OCI-LY7 (cell line): ENCODE measurements at regions not wholly inside any gene's neighbourhood (a gene's known extent, or its start where the extent isn't known, plus 50 kb on each side); places are given as distances from the start of the nearest gene placed in this dataset.

Experiments
- EZH2phosphoT487 ChIP-seq: fragments of 200-600 bp; sonication (generic); IDR thresholded peaks from 2 replicates; pipeline ENCODE4 v1.6.1; 2018; ENCODE audit warnings: low read depth, borderline replicate concordance, mild to moderate bottlenecking, mixed run types, antibody characterized with exemption, low read length, moderate library complexity, mixed read lengths
- TF ChIP-seq, protein P1 (sequence below): fragments of 200-600 bp; sonication (generic); conservative IDR thresholded peaks from 2 replicates; pipeline ENCODE4 v1.5.1; 2014; ENCODE audit warnings: mild to moderate bottlenecking, antibody characterized with exemption, low read length, moderate library complexity, mixed read lengths

DNA sequence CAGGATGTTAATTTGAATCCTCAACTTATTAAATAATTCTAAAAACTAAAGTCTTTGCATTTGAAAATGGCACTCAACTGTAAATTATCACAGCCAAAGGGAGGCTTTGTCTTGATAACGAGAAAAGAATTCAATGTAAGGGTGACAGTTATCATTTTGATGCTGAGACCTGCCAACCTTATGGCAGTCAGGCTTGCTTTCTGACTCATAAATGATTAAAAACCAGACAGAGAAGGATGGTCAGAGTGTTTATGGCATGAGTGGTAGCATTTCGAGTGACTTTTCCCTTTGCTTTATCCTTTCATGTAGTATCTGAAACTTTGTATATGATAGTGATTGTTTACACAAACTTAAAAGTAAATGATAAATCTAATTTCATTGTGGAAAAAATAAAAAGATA lies 53.9 kb upstream of the EPC2 start:
- TF ChIP-seq, protein P1, sequence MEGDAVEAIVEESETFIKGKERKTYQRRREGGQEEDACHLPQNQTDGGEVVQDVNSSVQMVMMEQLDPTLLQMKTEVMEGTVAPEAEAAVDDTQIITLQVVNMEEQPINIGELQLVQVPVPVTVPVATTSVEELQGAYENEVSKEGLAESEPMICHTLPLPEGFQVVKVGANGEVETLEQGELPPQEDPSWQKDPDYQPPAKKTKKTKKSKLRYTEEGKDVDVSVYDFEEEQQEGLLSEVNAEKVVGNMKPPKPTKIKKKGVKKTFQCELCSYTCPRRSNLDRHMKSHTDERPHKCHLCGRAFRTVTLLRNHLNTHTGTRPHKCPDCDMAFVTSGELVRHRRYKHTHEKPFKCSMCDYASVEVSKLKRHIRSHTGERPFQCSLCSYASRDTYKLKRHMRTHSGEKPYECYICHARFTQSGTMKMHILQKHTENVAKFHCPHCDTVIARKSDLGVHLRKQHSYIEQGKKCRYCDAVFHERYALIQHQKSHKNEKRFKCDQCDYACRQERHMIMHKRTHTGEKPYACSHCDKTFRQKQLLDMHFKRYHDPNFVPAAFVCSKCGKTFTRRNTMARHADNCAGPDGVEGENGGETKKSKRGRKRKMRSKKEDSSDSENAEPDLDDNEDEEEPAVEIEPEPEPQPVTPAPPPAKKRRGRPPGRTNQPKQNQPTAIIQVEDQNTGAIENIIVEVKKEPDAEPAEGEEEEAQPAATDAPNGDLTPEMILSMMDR = no peak
- TF ChIP-seq EZH2phosphoT487 = no peak
